GM19455 (cell line): ENCODE measurements at regions not wholly inside any gene's neighbourhood (a gene's known extent, or its start where the extent isn't known, plus 50 kb on each side); places are given as distances from the start of the nearest gene placed in this dataset.
"Not testable (repeated sequence)": the region's sequence is repeated elsewhere in the genome, so short reads cannot be mapped to it uniquely, and the experiment has no call there.

Experiments used
- ATAC-seq: cut with Tn5 transposase; IDR thresholded peaks from one replicate; pipeline ENCODE4 v1.9.1; 2021; ENCODE audit not compliant: unreplicated experiment

GRCh38 chr12:97797473-97797872 lies 334.9 kb downstream of the RMST start:
- ATAC-seq: no peak

GRCh38 chr12:97800561-97800960 lies 338.0 kb downstream of the RMST start:
- no peak for ATAC-seq

DNA sequence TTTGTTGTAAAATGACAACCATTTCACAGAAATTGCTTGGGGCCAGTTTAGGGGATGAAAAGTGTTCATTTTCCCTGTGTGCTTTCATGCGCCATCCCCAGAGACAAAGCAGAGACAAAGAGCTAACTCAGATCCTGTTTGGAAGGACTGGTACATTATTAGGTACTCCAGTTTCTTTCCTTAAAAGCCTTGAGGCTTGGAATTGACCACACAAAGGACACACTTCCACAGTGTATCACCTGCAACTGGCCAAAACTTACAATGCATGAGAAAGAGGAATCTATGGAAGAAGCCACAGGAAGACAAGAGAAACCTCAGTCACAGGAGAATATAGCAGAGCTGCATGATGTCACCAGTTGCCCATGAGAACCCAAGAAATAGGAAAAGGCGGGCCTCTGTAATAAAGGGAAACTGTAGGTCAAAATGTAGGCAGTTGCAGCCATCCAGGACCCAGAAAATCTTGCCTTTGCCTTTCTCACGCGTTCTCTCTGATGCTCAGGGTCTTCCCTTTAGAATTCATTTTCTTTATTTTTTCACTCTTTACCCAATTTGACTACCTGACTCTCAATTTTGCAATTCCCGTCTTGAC lies 339.0 kb downstream of the RMST start:
- no peak for ATAC-seq

- no peak for ATAC-seq
Observed at GRCh38 chr12:97805146-97805545, 342.5 kb downstream of the RMST start.

GRCh38 chr12:97813301-97813700 lies 350.7 kb downstream of the RMST start:
- no peak for ATAC-seq

DNA sequence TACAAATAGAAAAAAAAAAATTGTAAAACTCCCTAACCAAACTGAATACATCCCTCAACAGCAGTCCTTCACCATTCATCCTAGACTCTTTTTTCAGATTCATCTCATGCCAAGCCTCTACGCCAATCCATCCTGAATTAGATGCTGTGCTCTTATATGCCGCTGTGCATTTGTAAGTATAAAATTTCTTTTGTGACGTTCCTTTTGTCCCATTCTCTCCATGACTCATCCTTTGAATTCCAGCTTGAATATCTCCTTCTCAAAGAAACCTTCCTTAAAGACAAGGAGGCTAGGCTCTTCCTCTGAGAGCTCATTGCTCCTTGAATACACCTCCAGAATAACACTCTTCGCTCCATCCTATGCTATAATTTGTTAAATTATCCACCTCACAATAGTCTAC lies 359.2 kb downstream of the RMST start:
- ATAC-seq: no peak

- ATAC-seq: no peak
Observed at GRCh38 chr12:97835541-97835940, 372.9 kb downstream of the RMST start.

GRCh38 chr12:97837401-97837800 lies 374.8 kb downstream of the RMST start:
- no peak for ATAC-seq

DNA sequence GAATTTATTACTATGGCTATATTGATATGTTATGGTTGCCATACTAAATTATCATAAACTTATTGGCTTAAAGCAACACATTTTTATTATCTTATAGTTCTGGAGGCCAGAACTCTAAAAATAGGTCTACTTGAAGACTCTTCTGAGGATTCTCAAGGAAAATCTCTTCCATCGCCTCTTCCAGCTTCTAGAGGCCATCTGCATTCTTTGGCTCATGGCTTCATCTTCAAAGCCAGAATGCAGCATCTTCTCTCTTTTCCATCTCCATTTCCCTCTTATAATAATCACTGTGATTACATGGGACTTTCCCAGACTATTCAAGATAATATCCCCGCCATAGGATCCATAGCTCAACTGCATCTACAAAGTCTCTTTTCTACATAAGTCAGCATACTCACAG lies 385.4 kb downstream of the RMST start:
- no peak for ATAC-seq

DNA sequence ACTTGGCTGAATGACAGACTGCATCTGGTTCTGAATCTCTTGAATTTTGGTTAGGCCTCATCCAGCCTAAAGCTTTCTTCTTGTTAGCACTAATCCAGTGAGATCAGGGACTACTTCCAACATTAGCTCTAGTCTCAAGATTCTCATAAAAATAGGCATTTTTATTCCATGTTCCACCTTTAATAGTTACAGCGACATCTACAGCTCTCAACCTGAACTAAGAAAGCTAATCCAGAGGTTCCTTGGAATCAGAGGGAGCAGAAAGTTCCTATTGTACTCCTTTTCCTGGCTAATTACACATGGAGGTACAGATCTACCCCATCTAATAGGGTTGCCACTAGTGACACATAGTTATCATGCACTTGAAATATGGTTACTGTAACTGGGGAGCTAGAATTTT lies 391.9 kb downstream of the RMST start:
- ATAC-seq: no peak

- no peak for ATAC-seq
Observed at GRCh38 chr12:97862072-97862471, 399.5 kb downstream of the RMST start.

DNA sequence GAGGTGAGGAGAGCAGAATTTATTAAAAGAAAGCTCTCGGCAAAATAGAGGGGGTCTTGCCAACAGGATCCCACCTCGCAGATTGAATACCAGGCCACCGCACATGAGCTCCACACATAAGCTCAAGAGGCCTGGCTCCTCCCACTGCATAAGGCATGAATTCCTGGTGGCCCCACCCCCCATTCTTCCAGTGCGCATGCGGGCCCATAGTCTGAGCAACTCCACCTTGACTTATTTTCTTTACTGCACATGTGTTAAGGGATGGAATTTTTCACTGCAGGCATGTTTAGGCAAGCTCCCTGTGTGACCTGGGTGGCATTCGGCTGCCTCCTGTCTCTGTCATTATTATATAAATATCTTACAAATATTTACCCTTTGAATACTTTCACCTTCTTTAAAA lies 412.5 kb downstream of the RMST start:
- ATAC-seq: no peak

- no peak for ATAC-seq
Observed at GRCh38 chr12:97876780-97877179, 414.2 kb downstream of the RMST start.

- no peak for ATAC-seq
Observed at GRCh38 chr12:97877404-97877803, 414.8 kb downstream of the RMST start.

- ATAC-seq: no peak
Observed at GRCh38 chr12:97886511-97887176, 424.0 kb downstream of the RMST start.

GRCh38 chr12:97897881-97898280 lies 435.3 kb downstream of the RMST start:
- not testable (repeated sequence) for ATAC-seq

GRCh38 chr12:97899529-97899928 lies 436.9 kb downstream of the RMST start:
- ATAC-seq: no peak

- no peak for ATAC-seq
Observed at GRCh38 chr12:97899956-97900355, 437.4 kb downstream of the RMST start.

GRCh38 chr12:97903356-97903755 lies 440.8 kb downstream of the RMST start:
- ATAC-seq: no peak

DNA sequence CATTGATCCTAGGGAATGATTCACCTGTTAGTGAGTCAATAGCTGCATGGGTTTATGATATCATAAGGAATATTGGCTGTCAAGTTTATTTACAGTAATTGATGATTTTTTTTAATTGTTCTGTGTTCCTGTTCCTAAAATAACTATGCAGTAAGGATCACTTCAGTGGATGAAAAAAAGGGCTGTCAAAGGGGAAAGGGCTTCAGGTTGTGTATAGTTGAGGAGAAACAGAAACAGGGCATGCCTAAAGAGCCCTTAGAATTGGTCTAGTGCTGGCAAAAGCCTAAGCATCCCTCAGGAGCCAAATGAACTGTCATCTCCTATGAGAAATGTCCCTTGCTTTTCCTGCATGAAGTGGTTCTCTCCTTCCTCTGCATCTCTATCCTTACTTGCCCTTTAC lies 444.9 kb downstream of the RMST start:
- no peak for ATAC-seq

GRCh38 chr12:97910559-97910958 lies 448.0 kb downstream of the RMST start:
- no peak for ATAC-seq

DNA sequence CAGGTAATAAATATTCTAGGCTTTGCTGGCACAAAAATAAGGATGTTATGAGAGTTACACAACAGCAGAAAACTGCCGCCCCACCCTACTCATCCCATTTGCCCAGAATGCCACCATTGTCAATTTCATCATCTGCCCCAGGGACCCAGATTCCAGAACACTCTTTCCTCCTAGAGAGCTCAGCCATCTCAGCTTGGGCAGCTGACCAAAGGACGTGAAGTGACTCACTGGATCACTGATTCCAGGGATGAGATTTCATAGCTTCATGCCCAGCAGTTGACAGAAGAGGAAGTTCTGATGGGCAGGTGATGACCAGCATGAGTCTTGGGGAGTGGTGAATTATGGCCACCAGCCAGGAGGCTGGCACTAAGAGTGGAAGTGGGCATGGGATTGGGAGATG lies 450.3 kb downstream of the RMST start:
- ATAC-seq: no peak
